HL-60 (cell line): ENCODE measurements at regions not wholly inside any gene's neighbourhood (a gene's known extent, or its start where the extent isn't known, plus 50 kb on each side); places are given as distances from the start of the nearest gene placed in this dataset.

Experiments used
- CTCF ChIP-seq: IDR thresholded peaks from one replicate; pipeline ENCODE4 v1.5.1; 2011; ENCODE audit warnings: low read length, control low read depth, inconsistent platforms; ENCODE audit not compliant: insufficient read depth
- GABPA ChIP-seq: IDR thresholded peaks from 2 replicates; pipeline ENCODE4 v1.6.1; 2012; ENCODE audit warnings: low read depth

- no peak for TF ChIP-seq GABPA
- TF ChIP-seq CTCF = no peak
These were observed 578.0 kb downstream of the INSC start for GRCh38 chr11:15692739-15693138.
